OCI-LY1 (cell line): ENCODE measurements at regions not wholly inside any gene's neighbourhood (a gene's known extent, or its start where the extent isn't known, plus 50 kb on each side); places are given as distances from the start of the nearest gene placed in this dataset.

Experiments
- EZH2 ChIP-seq: fragments of 200-600 bp; sonication (generic), shearing (Covaris generic); IDR thresholded peaks from 2 replicates; pipeline ENCODE4 v1.8.0; 2017; ENCODE audit warnings: borderline replicate concordance, mixed run types, mild to moderate bottlenecking, antibody characterized with exemption, low read length, moderate library complexity, mixed read lengths
- TF ChIP-seq, protein P1 (sequence below): fragments of 200-600 bp; sonication (generic), shearing (Covaris generic); IDR thresholded peaks from 2 replicates; pipeline ENCODE4 v1.5.1; 2017; ENCODE audit warnings: mild to moderate bottlenecking, antibody characterized with exemption, low read length, moderate library complexity, mixed read lengths

- TF ChIP-seq, protein P1, sequence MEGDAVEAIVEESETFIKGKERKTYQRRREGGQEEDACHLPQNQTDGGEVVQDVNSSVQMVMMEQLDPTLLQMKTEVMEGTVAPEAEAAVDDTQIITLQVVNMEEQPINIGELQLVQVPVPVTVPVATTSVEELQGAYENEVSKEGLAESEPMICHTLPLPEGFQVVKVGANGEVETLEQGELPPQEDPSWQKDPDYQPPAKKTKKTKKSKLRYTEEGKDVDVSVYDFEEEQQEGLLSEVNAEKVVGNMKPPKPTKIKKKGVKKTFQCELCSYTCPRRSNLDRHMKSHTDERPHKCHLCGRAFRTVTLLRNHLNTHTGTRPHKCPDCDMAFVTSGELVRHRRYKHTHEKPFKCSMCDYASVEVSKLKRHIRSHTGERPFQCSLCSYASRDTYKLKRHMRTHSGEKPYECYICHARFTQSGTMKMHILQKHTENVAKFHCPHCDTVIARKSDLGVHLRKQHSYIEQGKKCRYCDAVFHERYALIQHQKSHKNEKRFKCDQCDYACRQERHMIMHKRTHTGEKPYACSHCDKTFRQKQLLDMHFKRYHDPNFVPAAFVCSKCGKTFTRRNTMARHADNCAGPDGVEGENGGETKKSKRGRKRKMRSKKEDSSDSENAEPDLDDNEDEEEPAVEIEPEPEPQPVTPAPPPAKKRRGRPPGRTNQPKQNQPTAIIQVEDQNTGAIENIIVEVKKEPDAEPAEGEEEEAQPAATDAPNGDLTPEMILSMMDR: no peak
- no peak for TF ChIP-seq EZH2
Observed at GRCh38 chr9:11663913-11664312, 1029.3 kb upstream of the TYRP1 start.
